GM18526 (cell line): ENCODE measurements at regions not wholly inside any gene's neighbourhood (a gene's known extent, or its start where the extent isn't known, plus 50 kb on each side); places are given as distances from the start of the nearest gene placed in this dataset.

ENCODE experiments used
- POLR2A ChIP-seq: IDR thresholded peaks from 3 replicates; pipeline ENCODE4 v1.6.1; 2011; ENCODE audit not compliant: insufficient read length; ENCODE audit errors: extremely low read depth

GRCh38 chr14:76922092-76922491 lies 95.9 kb downstream of the LRRC74A start:
- no peak for TF ChIP-seq POLR2A

GRCh38 chr14:76921088-76921399 lies 94.8 kb downstream of the LRRC74A start:
- TF ChIP-seq POLR2A, result no peak

- TF ChIP-seq POLR2A, result no peak
Measured at GRCh38 chr14:76920331-76921087, 94.3 kb downstream of the LRRC74A start.

GRCh38 chr14:76919431-76920330 lies 93.5 kb downstream of the LRRC74A start:
- TF ChIP-seq POLR2A, result no peak
